H4 (cell line): ENCODE measurements at regions not wholly inside any gene's neighbourhood (a gene's known extent, or its start where the extent isn't known, plus 50 kb on each side); places are given as distances from the start of the nearest gene placed in this dataset.
"Not testable (repeated sequence)": the region's sequence is repeated elsewhere in the genome, so short reads cannot be mapped to it uniquely, and the experiment has no call there.

Source experiments
- DNase-seq: peaks from one replicate; pipeline ENCODE4 v3.0.0-alpha.2; 2015; ENCODE audit warnings: low spot score

- not testable (repeated sequence) for DNase-seq
Observed at GRCh38 chr1:146282807-146283526, 54.1 kb upstream of the NOTCH2NLA start.

GRCh38 chr1:146281522-146281921 is 52.7 kb upstream of the NOTCH2NLA start:
- DNase-seq: not testable (repeated sequence)

- DNase-seq: not testable (repeated sequence)
Observed at GRCh38 chr1:146278758-146279157, 49.9 kb upstream of the NOTCH2NLA start.
